Colonic mucosa (tissue), 4 donors: ENCODE measurements at regions not wholly inside any gene's neighbourhood (a gene's known extent, or its start where the extent isn't known, plus 50 kb on each side); places are given as distances from the start of the nearest gene placed in this dataset.

Source experiments
- DNase-seq: peaks from one replicate; pipeline ENCODE4 v3.0.0-alpha.2; 2020
- H3K27ac ChIP-seq: fragments of 200-600 bp; one replicate; pipeline ENCODE4 v1.8.0; 2021
- H3K27me3 ChIP-seq: fragments of 200-600 bp; one replicate; pipeline ENCODE4 v1.8.0; 2021
- H3K36me3 ChIP-seq: fragments of 200-600 bp; one replicate; pipeline ENCODE4 v1.8.0; 2021
- H3K4me1 ChIP-seq: fragments of 200-600 bp; one replicate; pipeline ENCODE4 v1.8.0; 2021; ENCODE audit warnings: mild to moderate bottlenecking
- H3K4me3 ChIP-seq: fragments of 200-600 bp; one replicate; pipeline ENCODE4 v1.8.0; 2021
- H3K9ac ChIP-seq, 2 donors: one replicate each; pipeline ENCODE4 v1.7.0; 2013; ENCODE audit warnings: control low read depth in 2 of 2, low read depth in 2 of 2, low read length in 2 of 2
- H3K9me3 ChIP-seq: fragments of 200-600 bp; one replicate; pipeline ENCODE4 v1.8.0; 2021
- CTCF ChIP-seq: fragments of 200-600 bp; IDR thresholded peaks from one replicate; pipeline ENCODE4 v1.8.0; 2022; ENCODE audit warnings: antibody characterized with exemption, mild to moderate bottlenecking
- intact Hi-C: fragments of 100-400 bp; cut with DNase I; formaldehyde crosslinking; loops from one replicate; pipeline ENCODE4 v1.14.1; 2022
- donor health status: healthy.
- donor health status: DM: no; HTN: no; CAD: no.
- donor health status: DM: no; HTN: no; CAD: no.

DNA sequence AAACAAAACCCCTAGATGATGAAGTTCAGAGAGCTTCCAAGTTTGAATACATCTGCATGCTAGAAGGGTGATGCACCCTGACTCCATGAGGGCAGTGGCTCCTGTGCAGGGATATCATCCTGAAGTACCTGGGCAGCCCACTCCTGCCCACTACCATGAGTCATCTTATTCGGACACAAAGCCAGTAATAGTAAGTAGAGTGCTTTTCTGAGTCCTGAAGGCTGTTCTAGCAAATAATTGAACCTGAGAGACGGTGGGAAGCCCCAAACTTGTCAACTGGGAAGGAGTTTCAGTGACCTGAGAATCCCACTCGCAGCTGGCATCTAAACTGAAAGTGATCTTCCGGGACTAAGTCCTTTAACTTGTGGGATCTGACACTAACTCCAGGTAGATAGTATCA is 152.9 kb upstream of the COL21A1 start:
- no peak for TF ChIP-seq CTCF
- no peak overlapping the region for H3K4me3 ChIP-seq

DNA sequence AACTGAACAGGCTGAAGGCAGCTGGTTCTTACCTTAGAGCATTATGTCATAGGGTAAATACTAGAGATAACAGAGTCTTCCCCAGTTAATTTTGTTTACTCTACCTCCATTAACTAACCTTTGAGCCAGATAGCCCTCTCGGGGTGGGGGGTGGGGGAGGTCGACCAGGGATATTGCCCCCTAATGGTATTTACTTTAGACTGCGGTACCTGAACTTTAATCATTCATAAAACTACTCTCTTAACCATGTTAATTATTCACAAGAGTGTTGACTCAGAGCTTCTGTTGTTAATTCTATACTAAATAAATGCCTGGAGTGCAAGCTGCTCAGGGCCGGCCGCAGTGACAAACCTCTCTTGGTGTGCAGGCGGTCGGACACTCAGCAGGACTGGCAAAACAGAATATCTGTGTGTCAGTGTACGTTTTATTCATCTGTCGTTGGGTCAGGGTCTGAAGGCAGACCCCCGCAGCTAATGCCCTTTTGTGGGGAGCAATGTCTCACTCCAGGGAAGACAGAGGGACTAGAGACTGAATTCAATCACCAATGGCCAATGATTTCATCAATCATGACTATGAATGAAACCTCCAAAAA is 152.4 kb upstream of the COL21A1 start:
- intact Hi-C loops: no loop called here

More for the DNA sequence above, 152.9 kb upstream of the COL21A1 start:
- Histone ChIP-seq H3K9me3 (no peaks in the 10 kb centered on the region), H3K27ac (no peak overlapping the region), H3K4me1 (no peaks in the 10 kb centered on the region), H3K9ac (no peak overlapping the region), H3K36me3 (no peaks in the 10 kb centered on the region), H3K27me3 (no peaks in the 10 kb centered on the region)
- DNase-seq: no peak
- intact Hi-C loops: no loop called here

DNA sequence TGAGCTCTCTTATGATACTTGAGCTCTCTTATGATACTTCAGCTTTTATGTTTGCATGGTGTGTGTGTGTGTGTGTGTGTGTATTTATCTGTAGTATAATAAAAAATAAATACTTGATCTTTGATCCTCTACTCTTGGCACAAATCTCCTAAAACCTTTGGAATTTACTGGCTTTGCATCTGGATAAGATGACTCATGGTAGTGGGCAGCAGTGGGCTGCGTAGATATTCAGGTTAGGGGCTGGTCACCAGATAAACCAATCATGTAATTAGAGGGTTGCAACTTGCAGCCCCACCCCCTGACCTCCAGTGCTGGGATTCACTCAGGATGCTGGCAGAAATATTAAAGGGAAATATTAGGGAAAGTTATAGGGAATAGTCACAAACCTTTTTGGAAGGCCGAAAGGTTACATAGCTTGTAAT is 151.9 kb upstream of the COL21A1 start:
- Histone ChIP-seq H3K4me1 (no peaks in the 10 kb centered on the region), H3K36me3 (no peaks in the 10 kb centered on the region), H3K27me3 (no peaks in the 10 kb centered on the region), H3K9me3 (no peaks in the 10 kb centered on the region), H3K27ac (no peak overlapping the region), H3K9ac (no peak overlapping the region), H3K4me3 (no peak overlapping the region)
- DNase-seq: no peak
- intact Hi-C loops: no loop called here
- TF ChIP-seq CTCF: no peak

More for the DNA sequence above, 152.4 kb upstream of the COL21A1 start:
- no peak overlapping the region for H3K9ac ChIP-seq
- H3K9me3 ChIP-seq: no peaks in the 10 kb centered on the region
- H3K27me3 ChIP-seq: no peaks in the 10 kb centered on the region
- no peaks in the 10 kb centered on the region for H3K36me3 ChIP-seq
- H3K27ac ChIP-seq: no peak overlapping the region
- no peak for TF ChIP-seq CTCF
- no peaks in the 10 kb centered on the region for H3K4me1 ChIP-seq
- H3K4me3 ChIP-seq: no peak overlapping the region
- DNase-seq: no peak

- Histone ChIP-seq H3K27me3 (no peaks in the 10 kb centered on the region), H3K9me3 (no peaks in the 10 kb centered on the region), H3K27ac (no peak overlapping the region), H3K4me3 (no peak overlapping the region), H3K9ac (no peak overlapping the region), H3K36me3 (no peaks in the 10 kb centered on the region), H3K4me1 (no peaks in the 10 kb centered on the region)
- intact Hi-C loops: no loop called here
- TF ChIP-seq CTCF: no peak
- DNase-seq: no peak
Observed at GRCh38 chr6:56396435-56396834, 149.1 kb upstream of the COL21A1 start.

DNA sequence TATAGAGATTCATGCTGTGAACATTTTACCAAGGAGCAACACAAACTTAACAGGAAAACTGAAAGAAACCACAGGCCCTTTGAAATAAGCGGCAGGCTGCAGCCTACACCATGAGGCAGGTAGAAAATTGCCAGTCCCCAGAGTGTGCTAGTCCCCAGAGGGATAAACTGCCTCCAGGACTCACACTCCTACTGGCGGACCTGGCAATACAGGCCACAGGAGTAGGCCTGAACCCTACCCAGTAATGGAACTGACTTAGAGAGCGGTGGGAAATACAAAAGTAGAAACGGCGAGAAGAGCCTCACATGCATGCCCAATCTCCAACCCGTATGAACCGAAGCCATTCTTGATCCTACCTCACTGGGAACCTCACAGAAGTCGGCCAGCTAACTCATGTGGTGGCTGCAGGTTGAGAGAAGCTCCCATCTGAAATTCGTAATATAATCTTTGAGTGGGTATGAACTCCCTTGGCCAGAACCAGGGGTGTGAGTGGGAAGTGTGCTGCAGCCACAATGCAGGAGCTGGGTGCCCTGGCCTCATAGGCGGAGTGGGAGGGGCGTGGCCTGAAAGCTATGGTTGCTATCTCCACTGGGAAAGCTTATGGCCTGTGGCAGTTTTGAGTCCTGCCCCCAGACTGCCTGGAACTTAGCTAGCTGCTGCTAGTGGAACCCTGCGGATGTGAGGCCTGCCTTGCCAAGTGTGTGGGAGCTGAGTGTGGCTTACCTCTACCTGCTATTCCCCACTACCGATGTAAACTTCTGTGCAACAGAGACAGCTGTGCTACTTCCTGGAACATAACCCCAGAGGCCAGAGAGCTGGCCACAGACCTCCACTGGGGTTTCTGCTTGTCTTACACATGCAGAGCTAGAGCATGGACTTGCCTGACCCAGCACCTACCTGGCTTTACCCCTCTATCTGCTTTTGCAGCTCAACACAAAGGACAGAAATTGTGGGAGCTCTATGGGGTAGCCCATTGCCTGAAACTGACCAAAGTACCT is 146.5 kb upstream of the COL21A1 start:
- H3K27me3 ChIP-seq: no peaks in the 10 kb centered on the region
- H3K27ac ChIP-seq: no peak overlapping the region
- no peaks in the 10 kb centered on the region for H3K9me3 ChIP-seq
- no peak for DNase-seq
- TF ChIP-seq CTCF: no peak
- H3K4me1 ChIP-seq: no peaks in the 10 kb centered on the region
- no peak overlapping the region for H3K4me3 ChIP-seq
- H3K9ac ChIP-seq: no peak overlapping the region
- intact Hi-C loops: no loop called here
- H3K36me3 ChIP-seq: no peaks in the 10 kb centered on the region
